EH (cell line): ENCODE measurements at regions not wholly inside any gene's neighbourhood (a gene's known extent, or its start where the extent isn't known, plus 50 kb on each side); places are given as distances from the start of the nearest gene placed in this dataset.

Experiments
- DNase-seq: peaks from one replicate; pipeline ENCODE4 v3.0.0-alpha.2; 2015; ENCODE audit warnings: low read depth

- DNase-seq = no peak
Observed at GRCh38 chr10:128934492-128934891, 532.5 kb upstream of the MGMT start.

GRCh38 chr10:128936392-128936791 lies 530.6 kb upstream of the MGMT start:
- DNase-seq = no peak

- DNase-seq = no peak
Observed at GRCh38 chr10:128938558-128938957, 528.5 kb upstream of the MGMT start.

- DNase-seq = no peak
Observed at GRCh38 chr10:128940081-128940480, 527.0 kb upstream of the MGMT start.

GRCh38 chr10:128943111-128943510 lies 523.9 kb upstream of the MGMT start:
- no peak for DNase-seq

GRCh38 chr10:128945398-128945797 lies 521.6 kb upstream of the MGMT start:
- DNase-seq = no peak

- no peak for DNase-seq
Observed at GRCh38 chr10:128950159-128950915, 516.7 kb upstream of the MGMT start.

- DNase-seq = no peak
Observed at GRCh38 chr10:128950916-128951275, 516.1 kb upstream of the MGMT start.

- no peak for DNase-seq
Observed at GRCh38 chr10:128952856-128953255, 514.2 kb upstream of the MGMT start.

GRCh38 chr10:128956149-128956548 lies 510.9 kb upstream of the MGMT start:
- DNase-seq = no peak

GRCh38 chr10:128957221-128957620 lies 509.8 kb upstream of the MGMT start:
- no peak for DNase-seq

- DNase-seq = no peak
Observed at GRCh38 chr10:128958834-128959690, 508.0 kb upstream of the MGMT start.

GRCh38 chr10:128959746-128960145 lies 507.3 kb upstream of the MGMT start:
- DNase-seq = no peak

- DNase-seq = no peak
Observed at GRCh38 chr10:128960517-128960916, 506.5 kb upstream of the MGMT start.

GRCh38 chr10:128962182-128962581 lies 504.9 kb upstream of the MGMT start:
- DNase-seq = no peak

- DNase-seq = no peak
Observed at GRCh38 chr10:128963211-128964099, 503.6 kb upstream of the MGMT start.

- DNase-seq = no peak
Observed at GRCh38 chr10:128964100-128964403, 503.0 kb upstream of the MGMT start.

- DNase-seq = no peak
Observed at GRCh38 chr10:128967980-128968756, 498.9 kb upstream of the MGMT start.

- no peak for DNase-seq
Observed at GRCh38 chr10:128969551-128969950, 497.5 kb upstream of the MGMT start.

GRCh38 chr10:128971374-128972035 lies 495.5 kb upstream of the MGMT start:
- no peak for DNase-seq

GRCh38 chr10:128972036-128972405 lies 495.0 kb upstream of the MGMT start:
- no peak for DNase-seq
